CD4-positive, alpha-beta T cell treated with Interleukin-12 subunit alpha and Interleukin-12 subunit beta, for 1 hour (primary cell): ENCODE measurements at regions not wholly inside any gene's neighbourhood (a gene's known extent, or its start where the extent isn't known, plus 50 kb on each side); places are given as distances from the start of the nearest gene placed in this dataset.
"Not testable (repeated sequence)": the region's sequence is repeated elsewhere in the genome, so short reads cannot be mapped to it uniquely, and the experiment has no call there.

Experiments used
- DNase-seq: peaks from one replicate; pipeline ENCODE4 v3.0.0-alpha.2; 2020

DNA sequence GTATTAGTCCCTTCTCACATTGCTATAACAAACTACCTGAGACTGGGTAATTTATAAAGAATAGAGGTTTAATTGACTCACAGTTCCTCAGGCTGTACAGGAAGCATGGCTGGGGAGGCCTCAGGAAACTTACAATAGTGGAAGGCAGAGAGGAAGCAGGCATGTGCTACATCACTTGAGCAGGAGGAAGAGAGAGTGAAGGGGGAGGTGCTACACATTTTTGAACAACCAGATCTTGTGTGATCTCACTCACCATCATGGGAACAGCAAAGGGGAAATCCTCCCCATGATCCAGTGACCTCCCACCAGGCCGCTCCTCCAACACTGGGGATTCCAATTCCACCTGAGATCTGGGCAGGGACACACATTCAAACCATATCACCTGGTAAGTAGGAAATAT is 630.6 kb downstream of the QKI start:
- no peak for DNase-seq

DNA sequence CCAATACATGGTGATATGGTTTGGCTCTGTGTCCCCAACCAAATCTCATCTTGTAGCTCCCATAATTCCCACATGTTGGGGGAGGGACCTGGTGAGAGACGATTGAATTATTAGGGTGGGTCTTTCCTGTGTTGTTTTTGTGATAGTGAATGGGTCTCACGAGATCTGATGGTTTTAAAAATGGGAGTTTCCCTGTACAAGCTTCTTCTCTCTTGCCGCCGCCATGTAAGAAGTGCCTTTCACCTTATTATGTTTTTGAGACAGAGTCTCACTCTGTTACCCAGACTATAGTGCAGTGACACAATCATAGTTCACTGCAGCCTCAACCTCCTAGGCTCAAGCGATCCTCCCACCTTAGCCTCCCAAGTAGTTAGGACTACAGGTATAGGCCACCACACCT is 629.1 kb downstream of the QKI start:
- DNase-seq = not testable (repeated sequence)

DNA sequence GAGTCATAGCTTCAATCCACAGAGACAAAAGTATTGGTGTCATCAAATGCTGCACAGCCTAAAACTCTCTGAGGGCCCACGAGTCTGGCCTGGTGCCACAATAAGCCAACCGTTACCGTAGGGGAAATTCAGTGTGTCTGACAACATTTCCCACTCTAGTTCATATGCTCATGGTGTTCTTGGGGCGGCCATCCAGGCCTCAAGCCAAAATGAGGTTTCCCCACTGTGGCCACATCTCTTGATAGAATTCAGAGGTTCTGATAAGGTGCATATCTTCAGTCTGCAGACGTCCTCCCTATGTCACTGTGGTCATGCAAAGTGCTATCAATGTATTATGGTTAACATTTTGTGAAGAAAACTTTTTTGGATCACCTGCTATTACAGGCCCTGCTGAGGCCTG is 627.7 kb downstream of the QKI start:
- no peak for DNase-seq

DNA sequence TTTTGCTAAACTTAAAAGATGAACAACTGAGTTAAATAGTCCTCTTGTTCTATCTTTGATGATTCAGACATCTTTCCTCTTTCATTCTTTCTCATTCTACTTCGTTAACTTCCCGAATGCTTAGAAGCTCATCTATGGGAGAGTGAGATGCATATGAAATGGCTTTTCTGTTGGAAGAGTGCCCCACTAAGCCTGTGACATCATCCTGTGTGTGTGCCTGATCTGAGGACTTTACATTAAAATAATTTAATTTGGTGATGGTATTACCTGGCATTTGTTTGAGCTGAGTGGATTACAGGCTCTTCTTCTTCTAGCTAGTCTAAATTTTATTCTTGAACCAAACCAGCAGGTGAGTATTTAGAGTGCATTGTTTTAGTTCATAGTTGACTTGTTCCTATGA is 626.5 kb downstream of the QKI start:
- DNase-seq = no peak

DNA sequence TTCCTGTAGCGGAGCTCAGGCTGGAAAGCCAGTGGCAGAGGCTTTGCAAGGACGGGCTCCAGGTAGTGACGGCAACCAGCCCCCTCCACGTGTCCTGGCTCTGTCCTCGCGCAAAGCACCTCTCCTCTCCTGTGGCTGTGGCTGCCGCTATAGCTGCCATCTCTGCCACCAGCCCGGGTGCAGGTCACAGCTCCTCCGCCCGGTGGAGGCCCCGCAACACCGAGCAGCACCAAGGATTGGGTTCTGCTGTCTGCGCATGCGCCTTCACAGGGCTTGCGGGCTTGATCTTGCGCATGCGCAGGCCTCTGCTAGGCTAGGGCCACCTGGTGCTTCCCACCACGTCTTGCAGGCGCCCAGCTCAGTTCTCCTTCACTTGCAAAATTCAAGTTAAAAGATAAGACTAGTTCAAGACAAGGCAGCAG is 625.4 kb downstream of the QKI start:
- peak; percentile 55 for DNase-seq

DNA sequence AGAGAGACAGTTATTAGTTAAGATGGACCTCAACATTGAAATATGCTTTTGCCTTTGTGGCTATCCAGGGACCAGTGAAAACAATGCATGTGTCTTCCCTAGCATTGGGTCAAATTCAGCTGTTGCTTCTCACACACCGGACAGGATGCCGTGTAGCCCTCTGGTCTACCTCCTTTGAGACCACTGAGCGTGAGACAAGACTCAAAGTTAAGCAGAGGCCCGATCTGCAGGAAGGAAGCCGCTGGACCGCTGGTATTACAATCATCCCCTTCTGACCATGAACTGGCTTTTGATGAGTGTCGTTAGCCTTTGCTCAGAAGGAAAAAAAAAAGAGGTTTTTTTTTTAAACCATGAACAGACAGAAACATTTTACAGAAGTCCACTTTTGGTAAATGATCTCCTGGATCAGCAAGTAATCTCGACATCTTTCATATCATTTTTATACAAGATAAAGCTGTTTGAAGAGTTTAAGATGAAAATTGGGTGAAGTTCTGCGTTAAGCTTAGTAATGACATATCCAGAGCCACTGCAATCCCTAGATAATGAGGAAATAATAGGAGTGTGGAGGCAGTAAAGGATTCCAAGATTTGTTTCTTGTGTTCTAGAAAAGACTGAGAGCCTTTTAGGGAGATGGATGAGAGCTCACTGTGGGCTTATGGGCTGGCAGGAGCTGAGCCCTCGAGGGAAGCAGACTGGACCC is 622.8 kb downstream of the QKI start:
- DNase-seq = no peak

DNA sequence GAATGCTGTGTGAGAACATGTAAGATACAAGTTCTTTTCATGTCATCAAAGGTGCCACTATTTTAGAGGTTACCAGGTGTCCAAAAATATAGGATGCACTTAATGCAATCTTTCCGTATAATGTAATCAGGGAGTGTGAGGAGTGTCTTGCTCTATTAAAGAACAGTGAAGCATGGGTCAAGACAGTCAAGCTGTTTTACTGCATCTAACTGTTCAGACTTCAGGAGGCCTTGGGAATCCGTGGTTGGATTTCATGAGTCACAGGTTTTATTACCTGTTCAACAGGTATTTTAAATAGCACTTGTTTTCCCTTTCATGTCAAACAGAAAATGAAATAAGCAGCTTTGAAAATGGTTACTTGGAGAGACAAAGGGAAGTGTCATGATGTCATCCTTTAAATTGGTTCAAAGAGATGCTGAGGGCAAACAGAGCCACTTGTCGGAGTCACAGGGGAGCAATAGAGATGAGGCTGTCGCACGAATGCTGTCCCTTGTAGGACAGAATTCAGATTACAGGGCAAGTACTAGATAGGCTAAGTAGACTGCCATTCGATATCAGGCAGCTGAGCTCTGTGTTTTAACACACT is 621.5 kb downstream of the QKI start:
- no peak for DNase-seq

DNA sequence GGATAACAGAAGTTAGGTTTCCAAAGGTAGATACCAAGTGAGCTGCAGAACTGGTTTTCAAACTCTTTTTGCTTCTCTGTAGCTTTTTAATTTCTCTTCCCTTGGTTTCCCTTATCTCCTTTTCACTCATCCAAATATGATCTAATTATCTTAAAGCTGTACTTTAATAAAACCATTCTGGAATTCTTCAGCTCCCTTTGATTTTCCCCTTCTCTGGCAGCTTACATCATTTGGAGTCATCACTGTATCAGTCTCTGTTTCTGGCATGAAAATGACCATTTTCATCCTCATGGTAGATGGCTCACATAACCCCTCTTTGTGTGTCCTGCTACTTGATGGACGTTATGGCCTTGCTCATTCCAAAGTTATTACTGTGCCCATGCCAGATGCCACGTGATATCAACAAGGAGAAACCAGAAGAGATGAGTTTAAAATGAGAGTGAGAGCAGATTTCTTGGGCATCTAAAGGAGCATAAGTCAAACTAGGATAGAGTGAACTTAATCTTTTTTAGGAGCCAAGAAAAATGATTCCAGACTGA is 620.2 kb downstream of the QKI start:
- DNase-seq = no peak

DNA sequence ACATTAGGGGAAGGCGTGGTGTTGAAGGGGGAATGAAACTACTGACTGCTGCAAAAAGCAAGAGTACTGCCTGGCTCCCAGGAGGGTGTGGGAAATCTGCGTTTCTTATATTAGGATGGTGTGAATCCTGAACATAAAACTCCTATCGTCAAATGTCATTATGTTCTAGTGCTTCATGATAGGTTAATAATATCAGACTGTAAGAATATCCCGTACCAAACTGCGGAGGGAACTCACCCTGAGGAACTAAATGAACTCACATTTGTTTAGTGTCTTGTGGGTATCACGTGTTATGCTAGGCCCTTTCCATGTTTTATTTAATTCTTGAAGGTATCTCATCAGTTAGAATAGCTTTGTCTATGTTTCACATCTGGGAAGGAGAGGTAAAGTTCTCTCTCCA is 610.7 kb downstream of the QKI start:
- DNase-seq = no peak

DNA sequence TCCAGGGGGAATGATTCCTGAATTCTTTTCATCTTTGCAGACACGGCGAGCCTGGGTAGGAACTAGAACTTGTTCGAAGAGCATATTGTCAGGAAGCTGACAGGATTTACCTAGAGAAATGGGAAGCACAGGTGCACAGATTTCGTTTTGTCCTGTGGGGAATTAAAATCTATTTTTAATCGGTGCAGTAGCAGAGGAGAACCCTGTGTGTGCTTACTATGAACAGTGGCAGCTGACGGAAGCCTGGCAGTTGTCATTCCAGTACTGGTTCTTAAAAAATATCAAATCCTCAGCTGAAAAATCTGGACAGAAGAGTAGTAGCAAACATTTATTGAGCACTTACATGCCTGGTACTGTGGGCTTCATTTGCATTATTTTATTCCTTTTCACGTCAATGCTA is 609.0 kb downstream of the QKI start:
- DNase-seq = no peak

DNA sequence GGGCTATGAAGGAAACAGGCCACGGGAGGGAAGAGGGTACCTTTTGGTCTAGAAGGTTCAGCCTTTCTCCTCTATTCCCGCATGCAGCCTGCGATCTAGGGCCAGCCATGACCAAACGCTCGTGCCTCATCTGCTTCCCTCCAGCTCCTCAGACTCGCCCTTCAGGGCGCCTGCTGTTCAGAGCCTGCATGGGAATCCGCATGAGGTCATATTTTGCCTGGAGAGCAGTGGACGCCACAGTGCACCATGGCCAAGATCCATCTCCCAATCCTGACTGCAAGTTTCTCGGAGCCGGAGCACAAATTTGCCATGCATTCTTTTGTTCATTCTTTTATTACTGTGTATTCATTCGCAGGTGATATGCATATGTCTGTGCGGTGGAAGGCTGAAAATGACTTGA is 608.1 kb downstream of the QKI start:
- DNase-seq = no peak

DNA sequence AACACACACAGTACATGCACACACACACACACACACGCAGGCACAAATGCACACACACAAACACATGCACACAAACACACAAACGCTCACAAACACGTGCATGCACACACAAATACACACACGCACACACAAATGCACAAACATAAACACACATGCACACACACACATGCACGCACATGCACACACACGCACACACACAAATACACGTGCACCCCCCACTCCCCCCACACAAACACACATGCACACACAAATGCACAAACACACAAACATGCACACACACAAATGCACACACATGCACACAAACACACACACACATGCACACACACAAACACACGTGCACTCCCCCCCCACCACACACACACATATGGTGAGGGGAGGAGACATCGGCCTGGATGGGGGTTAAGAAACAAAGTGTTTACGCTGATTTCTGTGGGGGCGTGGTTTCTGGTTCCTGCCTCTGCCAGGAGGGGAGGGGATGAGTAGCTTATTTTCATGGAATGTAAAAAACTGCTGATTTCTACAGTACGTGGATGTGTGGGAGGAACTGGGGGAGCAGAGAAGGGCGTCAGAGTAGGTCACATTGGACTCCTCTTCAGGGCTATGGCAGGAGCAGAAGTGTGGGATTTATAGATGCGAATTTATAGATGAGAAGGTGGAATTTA is 607.2 kb downstream of the QKI start:
- DNase-seq = no peak

DNA sequence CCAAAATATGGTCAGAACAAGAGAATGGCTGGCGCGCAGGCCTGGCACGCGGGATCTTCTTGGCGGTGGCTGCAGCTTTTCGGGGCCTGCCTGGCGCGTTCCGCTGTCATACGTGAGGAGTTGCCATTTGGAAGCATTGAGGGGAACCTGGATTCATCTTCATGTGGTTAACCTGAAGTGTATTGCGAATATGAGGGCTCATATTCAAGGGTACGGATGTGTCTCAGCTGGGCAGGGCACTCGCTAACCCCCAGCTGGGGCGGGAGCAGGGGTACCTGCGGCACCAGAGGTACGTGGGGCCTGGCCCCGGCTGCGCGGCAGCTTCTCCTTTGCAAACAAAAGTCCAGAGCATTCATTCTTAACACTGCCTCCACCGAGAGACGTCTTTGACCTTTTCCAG is 605.6 kb downstream of the QKI start:
- DNase-seq = no peak

DNA sequence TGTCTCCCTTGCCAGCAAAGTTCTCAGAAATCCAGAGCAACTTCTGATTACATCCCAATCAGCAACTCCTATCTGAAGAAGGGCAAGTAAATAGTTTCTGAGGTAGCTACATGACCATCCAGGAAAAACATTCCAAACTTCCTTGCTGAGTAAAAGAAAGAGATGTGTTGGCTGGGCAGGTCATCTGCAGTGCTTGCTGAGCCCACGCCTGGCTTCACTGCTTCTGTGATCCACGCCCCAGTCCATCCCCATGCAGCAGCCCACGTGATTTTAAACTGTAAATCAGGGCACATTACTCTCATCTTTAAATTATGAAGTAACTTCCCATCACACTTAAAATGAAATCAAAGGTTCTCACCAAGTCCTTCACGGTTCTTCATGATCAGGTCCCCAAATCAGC is 603.6 kb downstream of the QKI start:
- no peak for DNase-seq

DNA sequence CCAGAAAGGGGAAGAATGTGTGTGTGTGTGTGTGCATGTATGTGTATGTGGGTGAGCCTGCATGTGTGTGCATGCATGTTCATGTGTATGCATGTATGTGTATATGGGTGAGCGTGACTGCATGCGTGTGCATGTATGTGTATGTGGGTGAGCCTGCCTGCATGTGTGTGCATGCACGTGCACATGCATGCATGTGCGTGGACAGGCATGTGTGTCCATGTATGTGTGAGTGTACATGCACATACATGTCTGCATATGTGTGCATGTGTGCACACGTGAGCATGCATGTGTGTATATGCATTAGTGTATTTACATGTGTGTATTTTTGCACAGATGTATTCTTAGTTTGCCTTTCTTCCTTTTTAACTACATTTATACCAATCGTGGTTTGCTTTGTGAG is 601.5 kb downstream of the QKI start:
- DNase-seq = no peak

DNA sequence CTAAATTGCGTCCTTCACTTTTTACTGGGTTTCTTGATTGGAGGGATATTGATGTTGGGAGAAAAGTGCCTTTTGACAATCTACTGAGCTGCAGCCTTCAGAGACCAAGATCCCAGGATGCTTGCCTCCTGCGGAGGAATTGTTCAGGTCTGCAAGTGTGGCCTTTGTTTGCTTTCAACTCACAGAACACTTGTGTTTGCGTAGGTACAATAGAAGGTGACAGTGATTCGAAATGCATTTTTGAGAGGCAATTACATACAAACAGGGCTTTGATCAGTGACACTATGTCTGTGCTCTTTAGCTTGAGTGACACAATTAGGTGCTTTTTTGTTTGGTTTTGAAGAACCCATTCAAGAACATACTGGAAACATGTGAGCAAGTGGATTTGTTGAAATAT is 600.6 kb downstream of the QKI start:
- no peak for DNase-seq

DNA sequence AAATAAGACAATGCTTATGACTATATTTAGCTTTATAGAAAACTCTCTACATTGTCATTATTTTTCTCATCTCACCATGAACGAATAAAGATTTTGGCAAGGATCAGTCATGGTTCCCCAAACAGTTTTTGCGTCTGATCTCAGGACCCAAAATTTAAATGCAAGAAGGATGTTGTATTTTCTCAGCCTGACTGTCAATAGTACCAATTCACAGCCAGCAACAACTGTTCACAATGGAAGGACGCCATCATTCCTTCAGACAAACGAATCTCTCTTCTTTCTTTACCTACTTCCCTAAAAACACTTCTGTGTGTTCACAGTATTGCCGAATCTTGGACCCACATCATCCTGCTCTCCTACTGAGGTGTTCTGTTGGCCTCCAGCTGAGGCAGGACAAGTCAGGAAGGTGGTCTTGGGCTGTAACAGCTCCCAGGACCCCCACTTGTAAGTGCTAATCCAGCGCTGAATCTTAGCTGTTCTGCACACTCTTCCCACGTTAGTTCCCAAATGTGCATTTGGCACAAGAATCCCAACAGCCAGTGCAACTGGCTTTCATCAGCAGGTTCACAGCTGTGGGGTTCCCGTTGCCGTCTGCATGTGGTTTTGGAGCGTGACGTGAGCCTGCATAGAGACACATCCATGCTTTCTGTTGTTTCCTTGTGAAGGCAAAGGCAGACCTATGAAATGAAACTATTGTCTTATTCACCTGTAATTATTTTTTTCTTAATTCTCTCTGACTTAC is 600.0 kb downstream of the QKI start:
- DNase-seq = no peak

DNA sequence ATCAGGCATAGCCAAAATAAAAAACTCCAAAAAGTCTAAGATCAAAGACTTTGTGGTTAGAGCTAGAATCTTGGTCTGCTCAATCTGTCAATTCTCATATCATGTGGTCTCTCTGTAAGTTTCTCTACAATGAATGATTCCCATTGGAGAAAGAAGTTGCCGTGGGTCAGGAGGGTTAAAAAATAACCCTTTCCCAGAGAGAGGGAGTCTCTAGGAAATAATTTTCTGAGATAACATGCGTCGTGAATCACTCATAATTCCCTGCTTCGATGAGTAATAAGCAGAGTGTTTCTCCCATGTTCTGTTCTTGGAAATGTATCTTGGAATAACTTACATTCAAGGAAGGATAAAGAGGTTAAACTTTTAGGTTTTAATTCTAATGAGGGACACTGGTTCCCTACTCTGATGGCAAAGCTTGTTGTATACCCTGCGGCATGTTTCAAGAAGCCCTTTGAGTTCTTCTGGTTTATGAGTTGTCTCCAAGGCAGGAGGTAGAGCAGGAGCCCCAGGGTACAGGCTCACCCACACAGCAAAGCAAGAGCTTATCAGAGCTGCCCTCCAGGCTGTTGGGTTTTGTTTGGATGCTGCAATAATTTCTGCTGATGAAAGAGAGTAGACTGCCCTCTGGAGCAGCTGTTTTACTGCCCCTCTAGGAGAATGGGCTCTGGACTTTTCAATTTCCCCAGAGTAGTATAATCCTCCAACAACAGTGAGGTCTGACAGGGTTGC is 599.1 kb downstream of the QKI start:
- DNase-seq = no peak

DNA sequence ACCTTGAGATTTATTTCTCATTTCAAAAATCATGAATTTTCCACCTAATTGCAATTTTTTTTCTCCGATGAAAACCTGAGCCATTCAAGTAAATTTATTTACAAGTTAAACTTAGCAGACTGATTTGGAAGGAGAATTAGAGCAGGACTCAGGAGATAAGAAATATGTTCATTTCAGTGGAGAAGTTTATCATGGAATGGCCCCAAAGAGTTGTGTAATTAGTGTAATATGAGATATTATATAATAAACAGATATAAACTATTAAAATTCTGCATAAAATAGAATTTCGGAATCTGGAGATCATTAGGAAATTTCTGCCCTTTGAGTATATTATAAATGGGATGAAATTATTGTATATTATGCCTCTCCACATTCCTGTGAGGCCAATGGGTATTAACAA is 596.8 kb downstream of the QKI start:
- DNase-seq = no peak

DNA sequence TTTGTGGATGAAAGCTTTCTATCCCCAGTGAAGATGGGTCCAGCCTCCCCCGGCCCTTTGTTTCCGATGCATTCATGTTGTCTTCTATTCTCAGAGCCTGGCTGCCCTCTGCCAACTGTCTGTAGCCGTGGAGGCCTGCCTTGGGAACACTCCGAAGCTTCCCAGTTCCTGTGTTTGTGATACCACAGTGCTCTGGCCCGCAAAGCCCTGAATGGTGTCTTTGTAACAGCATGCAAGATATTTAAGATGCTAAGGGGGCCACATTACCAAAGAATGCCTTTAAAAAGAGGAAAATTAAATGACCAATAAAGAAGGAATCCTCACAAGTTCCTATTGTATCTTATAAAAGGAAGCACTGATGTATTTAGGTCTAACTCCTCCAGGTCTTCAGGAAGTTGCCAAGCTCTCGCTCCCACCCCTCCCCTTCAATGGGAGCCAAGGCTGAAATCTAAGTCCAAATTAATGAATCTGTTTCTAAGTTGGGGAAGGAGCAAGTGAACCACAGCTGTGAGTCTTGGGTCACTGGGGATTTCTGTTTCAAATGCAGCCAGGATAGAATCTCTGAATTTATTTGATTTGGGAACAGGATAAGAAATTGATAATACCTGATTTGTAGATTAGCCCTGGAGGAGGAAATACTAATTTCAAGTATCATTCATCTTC is 596.1 kb downstream of the QKI start:
- DNase-seq = no peak

DNA sequence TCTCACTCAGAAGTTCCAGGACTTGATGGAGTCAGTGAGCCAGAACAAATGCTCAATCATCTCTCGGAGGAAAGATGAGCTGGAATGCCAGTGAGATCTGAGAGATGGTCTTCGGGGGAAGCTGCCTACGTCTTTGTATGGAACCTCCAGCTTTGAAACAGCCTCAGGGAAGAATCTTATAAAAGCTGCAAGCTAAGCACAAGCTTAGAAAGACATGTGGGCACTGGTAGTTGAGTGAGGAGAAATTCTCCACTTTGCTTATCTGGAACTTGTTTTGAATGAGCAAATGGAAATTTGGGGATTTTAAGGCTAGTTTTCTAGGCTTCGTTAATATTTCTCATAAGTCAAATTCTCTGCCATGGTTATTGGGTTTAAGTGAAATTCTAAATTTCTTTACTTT is 594.4 kb downstream of the QKI start:
- DNase-seq = no peak

DNA sequence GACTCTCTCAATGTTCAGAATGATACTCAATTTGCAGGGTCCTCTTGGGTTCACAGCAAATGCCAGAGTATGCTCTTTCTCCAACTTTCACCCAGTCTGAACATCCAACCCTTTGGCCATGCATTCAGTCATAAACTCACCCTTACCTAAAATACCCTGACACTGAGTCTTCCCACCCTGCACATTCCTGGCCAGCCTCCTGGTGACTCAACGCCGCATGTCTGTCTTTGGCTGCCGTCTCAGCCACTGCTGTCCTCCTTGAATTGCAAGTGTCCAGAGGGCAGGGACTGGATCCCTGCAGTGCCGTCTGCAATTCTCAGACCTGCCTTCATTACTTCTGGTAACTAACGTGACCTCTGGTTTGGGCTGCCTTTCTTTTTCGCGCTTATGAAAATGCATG is 593.4 kb downstream of the QKI start:
- DNase-seq = no peak
